K562 (cell line): ENCODE measurements at regions not wholly inside any gene's neighbourhood (a gene's known extent, or its start where the extent isn't known, plus 50 kb on each side); places are given as distances from the start of the nearest gene placed in this dataset.
A peak's percentile ranks its signal among the peaks of the same experiment; 100 is the strongest.

Source experiments
- ATAC-seq: fragments of 200-7000 bp; cut with Tn5 transposase; 3 replicates; pipeline ENCODE4 v1.9.1; 2020; ENCODE audit warnings: moderate library complexity
- BruUV-seq: library from RNA; stranded (reverse); fragments of 400-500 nt; replicated peaks from 2 replicates; lab custom pipeline; 2021; lab: Mats Ljungman, UMichigan
- CTCF ChIA-PET: fragments of 300-600 bp; formaldehyde crosslinking; extraction: SDS; loops from one replicate; lab custom pipeline; 2021; ENCODE audit warnings: low intra/inter-chr PET ratio; lab: Yijun Ruan, JAX
- POLR2A ChIA-PET: fragments of 300-600, 350-650 bp; sonication (Branson Sonifier 250); formaldehyde crosslinking; extraction: SDS; loops from one replicate; lab custom pipeline; 2021; ENCODE audit warnings: antibody characterized with exemption, inconsistent platforms; lab: Yijun Ruan, JAX
- DNase-seq, 4 experiments: peaks; one replicate each; pipeline versions ENCODE4 v3.0.0 to v3.0.0-alpha.2; 2011 to 2018; ENCODE audit warnings: low spot score in 3 of 4, mixed read lengths in 3 of 4; ENCODE audit errors: extremely low read depth in 1 of 4
- FAIRE-seq: peaks from 2 replicates; lab custom pipeline; 2011; peaks lifted over from hg19 to GRCh38; lab: Jason Lieb, UNC
- H2AFZ ChIP-seq: 2 replicates; pipeline ENCODE4 v1.6.0; 2011; ENCODE audit warnings: low read depth, low read length, control low read depth, inconsistent platforms
- H3K27ac ChIP-seq: fragments of 200-600 bp; 3 replicates; pipeline ENCODE4 v1.8.0; 2011; ENCODE audit warnings: low read depth, mild to moderate bottlenecking, control low read depth, inconsistent platforms, low read length, moderate library complexity, mixed read lengths; ENCODE audit errors: extremely low read depth
- H3K27me3 ChIP-seq, 2 experiments: fragments of 300-600 bp in 1 of 2; 2 replicates in 1 of 2; 3 replicates in 1 of 2; pipeline versions ENCODE4 v1.6.0 to v1.8.0; 2011; ENCODE audit warnings: inconsistent platforms in 2 of 2, low read length in 2 of 2, mild to moderate bottlenecking in 1 of 2, mixed read lengths in 1 of 2, moderate library complexity in 1 of 2; ENCODE audit not compliant: control insufficient read depth in 2 of 2, insufficient read depth in 2 of 2
- H3K36me3 ChIP-seq: fragments of 300-600 bp; 3 replicates; pipeline ENCODE4 v1.8.0; 2011; ENCODE audit warnings: mild to moderate bottlenecking, low read length, inconsistent platforms; ENCODE audit not compliant: control insufficient read depth, insufficient read depth
- H3K4me1 ChIP-seq, 2 experiments: fragments of 200-600 bp in 1 of 2; replicated peaks in 1 of 2; 2 replicates in 1 of 2; 3 replicates in 1 of 2; pipeline versions ENCODE4 v1.5.1 to v1.8.0; 2011; ENCODE audit warnings: inconsistent platforms in 2 of 2, low read length in 2 of 2, mild to moderate bottlenecking in 1 of 2, mixed read lengths in 1 of 2, moderate library complexity in 1 of 2; ENCODE audit not compliant: control insufficient read depth in 2 of 2, insufficient read depth in 2 of 2
- H3K4me2 ChIP-seq: 2 replicates; pipeline ENCODE4 v1.6.1; 2011; ENCODE audit warnings: low read length, control low read depth, inconsistent platforms, mixed read lengths; ENCODE audit not compliant: insufficient read depth
- H3K4me3 ChIP-seq: fragments of 200-600 bp; sonication (generic), shearing (Covaris generic); 2 replicates; pipeline ENCODE4 v1.5.1; 2016; ENCODE audit warnings: control low read depth, inconsistent platforms
- H3K79me2 ChIP-seq: fragments of 200-600 bp; 3 replicates; pipeline ENCODE4 v1.8.0; 2011; ENCODE audit warnings: low read length, inconsistent platforms; ENCODE audit not compliant: control insufficient read depth, insufficient read depth
- H3K9ac ChIP-seq, 2 experiments: 2 replicates each; pipeline versions ENCODE4 v1.6.0 to v1.6.1; 2011; ENCODE audit warnings: low read depth in 2 of 2, low read length in 2 of 2, control low read depth in 1 of 2, inconsistent platforms in 1 of 2, mild to moderate bottlenecking in 1 of 2, mixed read lengths in 1 of 2; ENCODE audit not compliant: insufficient read depth in 1 of 2
- H3K9me1 ChIP-seq: one replicate; pipeline ENCODE4 v1.6.0; 2011; ENCODE audit warnings: inconsistent platforms, mild to moderate bottlenecking, low read length, moderate library complexity; ENCODE audit not compliant: control insufficient read depth, insufficient read depth
- H3K9me3 ChIP-seq: replicated peaks from 2 replicates; pipeline ENCODE4 v1.5.1; 2011; ENCODE audit warnings: low read depth, low read length, inconsistent platforms; ENCODE audit not compliant: control insufficient read depth, insufficient read depth
- H4K20me1 ChIP-seq: replicated peaks from 2 replicates; pipeline ENCODE4 v1.6.1; 2011; ENCODE audit warnings: low read length, inconsistent platforms, mixed read lengths; ENCODE audit not compliant: control insufficient read depth, insufficient read depth
- HBP1 ChIP-seq: fragments of 450-650 bp; formaldehyde crosslinking; IDR thresholded peaks from 2 replicates; pipeline ENCODE4 v1.4.0; 2022; ENCODE audit warnings: missing genetic modification characterization
- HNRNPUL1 ChIP-seq: fragments of 200-400 bp; formaldehyde crosslinking; IDR thresholded peaks from 2 replicates; pipeline ENCODE4 v1.6.1; 2017; ENCODE audit warnings: low read length
- L3MBTL2 ChIP-seq: fragments of 450-650 bp; IDR thresholded peaks from 2 replicates; pipeline ENCODE4 v1.6.1; 2016; ENCODE audit warnings: mild to moderate bottlenecking, moderate library complexity
- NR3C1 ChIP-seq: sonication (generic); formaldehyde crosslinking; IDR thresholded peaks from 2 replicates; pipeline ENCODE4 v1.8.1; 2022; ENCODE audit warnings: missing genetic modification reagents
- PML ChIP-seq: IDR thresholded peaks from 2 replicates; pipeline ENCODE4 v1.6.1; 2012; ENCODE audit warnings: low read length, inconsistent platforms
- POLR2A ChIP-seq: fragments of 450-650 bp; conservative IDR thresholded peaks from 2 replicates; pipeline ENCODE4 v1.6.1; 2016
- POLR2B ChIP-seq: fragments of 450-650 bp; IDR thresholded peaks from 2 replicates; pipeline ENCODE4 v1.6.1; 2018; ENCODE audit warnings: low read depth; ENCODE audit not compliant: partially characterized antibody
- POLR2G ChIP-seq: fragments of 200-400 bp; formaldehyde crosslinking; IDR thresholded peaks from 2 replicates; pipeline ENCODE4 v1.6.1; 2017; ENCODE audit warnings: low read depth, mild to moderate bottlenecking, antibody characterized with exemption, low read length, moderate library complexity
- ZBTB33 ChIP-seq: sonication (generic); formaldehyde crosslinking; IDR thresholded peaks from 2 replicates; pipeline ENCODE4 v1.8.1; 2023; ENCODE audit warnings: mild to moderate bottlenecking, missing genetic modification reagents
- ZBTB5 ChIP-seq: fragments of 450-650 bp; IDR thresholded peaks from 2 replicates; pipeline ENCODE4 v1.6.1; 2017; ENCODE audit warnings: antibody characterized with exemption
- ZNF354B ChIP-seq: fragments of 250-450 bp; sonication (Bioruptor Pico); IDR thresholded peaks from 2 replicates; pipeline ENCODE4 v1.4.0; 2020
- ZNF589 ChIP-seq: fragments of 200-800 bp; sonication (Bioruptor generic); IDR thresholded peaks from 2 replicates; pipeline ENCODE4 v1.6.1; 2016; ENCODE audit warnings: low read depth, missing genetic modification characterization, missing compliant biosample characterization
- WGBS: fragments of 100-300 bp; shearing (Covaris generic); methylation state at CpG from one replicate; pipeline ENCODE4 v1.1.6; 2016; ENCODE audit warnings: low coverage, mixed read lengths; ENCODE audit not compliant: insufficient coverage; ENCODE audit errors: missing lambda C conversion rate; 5-methylcytosine and 5-hydroxymethylcytosine counted together
- in situ Hi-C: fragments of 300-500 bp; cut with MboI; formaldehyde crosslinking; loops from 4 replicates; pipeline ENCODE4 v1.15.0; 2018; ENCODE audit warnings: inconsistent platforms, mixed read lengths
- intact Hi-C: fragments of 100-400 bp; cut with micrococcal nuclease; formaldehyde crosslinking; loops from 2 replicates; pipeline ENCODE4 v1.14.2; 2022
- TF ChIP-seq, protein P1 (sequence below): fragments of 450-650 bp; formaldehyde crosslinking; conservative IDR thresholded peaks from 2 replicates; pipeline ENCODE4 v1.4.0; 2022; ENCODE audit warnings: mild to moderate bottlenecking, missing genetic modification characterization

- TF ChIP-seq ZNF354B (CRISPR knock-in tag) (no peak), ZNF589 (no peak), NR3C1 (CRISPR knock-in tag) (no peak)
Observed at GRCh38 chr7:153397459-153397858, 637.9 kb downstream of the ACTR3B start (continued).

DNA sequence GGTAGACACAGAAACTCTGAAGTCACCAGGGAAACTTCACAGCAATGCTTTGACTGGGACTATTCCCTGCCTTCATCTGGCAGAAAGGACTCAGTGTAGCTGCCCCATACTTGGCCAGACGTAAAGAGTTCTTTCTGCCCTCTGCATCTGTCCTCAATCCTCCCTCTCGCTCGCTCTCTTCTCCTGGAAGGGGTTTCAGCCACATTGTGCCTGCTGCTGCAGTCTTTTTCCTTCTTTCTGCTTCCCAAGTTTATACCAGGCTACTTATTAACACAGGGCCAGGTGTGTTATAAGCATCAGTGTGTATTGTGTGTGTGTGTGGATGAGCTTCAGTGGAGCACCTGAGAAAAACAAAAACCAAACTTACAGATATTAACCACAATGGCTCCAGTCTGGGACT, 638.4 kb downstream of the ACTR3B start:
- Histone ChIP-seq H3K9ac (no peak overlapping the region), H3K36me3 (peaks cover 80% of the 10 kb centered on the region), H3K27me3 (no peaks in the 10 kb centered on the region), H3K79me2 (no peaks in the 10 kb centered on the region), H3K4me2 (no peak overlapping the region), H4K20me1 (no peaks in the 10 kb centered on the region), H3K4me1 (peaks cover 0 to 3% of the 10 kb centered on the region in 2 experiments; a peak in 1 of 5 replicates), H3K4me3 (no peak overlapping the region), H3K27ac (no peak overlapping the region), H3K9me3 (no peaks in the 10 kb centered on the region), H2AFZ (no peak overlapping the region), H3K9me1 (no peaks in the 10 kb centered on the region)
- intact Hi-C loops = no loop called here
- FAIRE-seq = no peak
- TF ChIP-seq PML (0 out of 2 replicates have a peak, but pooled peaks have one; percentile 19), HNRNPUL1 (0 out of 2 replicates have a peak, but pooled peaks have one; percentile 78), POLR2G (peak; percentile 14; the same call in 1 of the 2 replicates), ZBTB5 (no peak), ZBTB33 (CRISPR knock-in tag) (no peak), HBP1 (CRISPR knock-in tag) (peak; percentile 79; the same call in 1 of the 2 replicates), POLR2A (peak; percentile 26), POLR2B (peak; percentile 22), L3MBTL2 (no peak)
- TF ChIP-seq, protein P1, sequence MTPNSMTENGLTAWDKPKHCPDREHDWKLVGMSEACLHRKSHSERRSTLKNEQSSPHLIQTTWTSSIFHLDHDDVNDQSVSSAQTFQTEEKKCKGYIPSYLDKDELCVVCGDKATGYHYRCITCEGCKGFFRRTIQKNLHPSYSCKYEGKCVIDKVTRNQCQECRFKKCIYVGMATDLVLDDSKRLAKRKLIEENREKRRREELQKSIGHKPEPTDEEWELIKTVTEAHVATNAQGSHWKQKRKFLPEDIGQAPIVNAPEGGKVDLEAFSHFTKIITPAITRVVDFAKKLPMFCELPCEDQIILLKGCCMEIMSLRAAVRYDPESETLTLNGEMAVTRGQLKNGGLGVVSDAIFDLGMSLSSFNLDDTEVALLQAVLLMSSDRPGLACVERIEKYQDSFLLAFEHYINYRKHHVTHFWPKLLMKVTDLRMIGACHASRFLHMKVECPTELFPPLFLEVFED (CRISPR knock-in tag) = peak; percentile 71
- ATAC-seq = peak; percentile 5
- POLR2A ChIA-PET = interaction anchor here (0.8 to 1.4 kb wide), 6 partner anchors 8 to 1773 kb away, joined by 3 to 9 read pairs (median 4); no protein-coding TSS in a partner anchor
- CTCF ChIA-PET = no interaction called here
- 92% methylated on average over 3 of the region's 3 CpGs for WGBS
- in situ Hi-C loops = no loop called here
- BruUV-seq = no TSS peak
- no peak for DNase-seq
